Parathyroid adenoma (tissue), 2 donors: ENCODE measurements at regions not wholly inside any gene's neighbourhood (a gene's known extent, or its start where the extent isn't known, plus 50 kb on each side); places are given as distances from the start of the nearest gene placed in this dataset.
"Not testable (repeated sequence)": the region's sequence is repeated elsewhere in the genome, so short reads cannot be mapped to it uniquely, and the experiment has no call there.

ENCODE experiments used
- H2AFZ ChIP-seq: fragments of 300-600 bp; sonication (generic); one replicate; pipeline ENCODE4 v1.7.0; 2017; ENCODE audit warnings: antibody characterized with exemption, mild to moderate bottlenecking
- H3K27ac ChIP-seq: fragments of 300-600 bp; sonication (generic); one replicate; pipeline ENCODE4 v1.7.0; 2017
- H3K27me3 ChIP-seq: fragments of 300-600 bp; sonication (generic); one replicate; pipeline ENCODE4 v1.7.0; 2017; ENCODE audit warnings: low read length; ENCODE audit not compliant: control insufficient read depth, insufficient read depth
- H3K36me3 ChIP-seq: fragments of 300-600 bp; sonication (generic); one replicate; pipeline ENCODE4 v1.7.0; 2017; ENCODE audit warnings: low read length; ENCODE audit not compliant: control insufficient read depth, insufficient read depth
- H3K4me1 ChIP-seq: fragments of 300-600 bp; sonication (generic); one replicate; pipeline ENCODE4 v1.7.0; 2017; ENCODE audit warnings: control low read depth
- H3K4me2 ChIP-seq: fragments of 300-600 bp; sonication (generic); one replicate; pipeline ENCODE4 v1.7.0; 2017; ENCODE audit warnings: low read length
- H3K4me3 ChIP-seq: fragments of 300-600 bp; sonication (generic); one replicate; pipeline ENCODE4 v1.7.0; 2017; ENCODE audit warnings: low read depth, low read length
- H3K79me2 ChIP-seq: fragments of 300-600 bp; sonication (generic); one replicate; pipeline ENCODE4 v1.7.0; 2017; ENCODE audit warnings: control low read depth
- H3K9ac ChIP-seq: fragments of 300-600 bp; sonication (generic); one replicate; pipeline ENCODE4 v1.7.0; 2017; ENCODE audit warnings: mild to moderate bottlenecking
- H3K9me3 ChIP-seq: fragments of 300-600 bp; sonication (generic); one replicate; pipeline ENCODE4 v1.7.0; 2017; ENCODE audit warnings: low read length; ENCODE audit not compliant: control insufficient read depth
- TF ChIP-seq, protein P1 (sequence below): fragments of 300-600 bp; sonication (generic); IDR thresholded peaks from one replicate; pipeline ENCODE4 v1.7.0; 2017; ENCODE audit warnings: antibody characterized with exemption, mild to moderate bottlenecking
- donor health status: primary hyperparathyroidism.

DNA sequence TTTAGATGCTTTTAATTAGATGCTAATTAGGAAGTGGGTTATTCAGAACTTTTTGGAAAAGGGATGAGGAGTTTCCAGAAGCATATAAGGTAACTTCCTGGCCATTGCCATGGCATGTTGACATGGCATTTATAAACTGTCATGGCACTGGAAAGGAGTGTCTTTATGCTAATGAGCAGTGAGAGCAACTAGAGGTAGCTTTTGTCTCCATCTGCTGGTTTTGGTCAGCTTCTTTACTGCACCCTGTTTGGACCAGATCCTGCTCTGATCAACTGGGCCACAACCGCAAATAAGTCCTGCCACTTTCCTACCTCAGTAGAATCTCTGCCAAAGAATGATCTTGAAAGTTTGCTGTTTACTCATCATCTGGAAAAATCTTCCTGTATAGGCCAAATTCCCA, 193.6 kb downstream of the FAM72C start:
- H3K79me2 ChIP-seq, H3K27me3 ChIP-seq, H3K4me3 ChIP-seq, H3K9ac ChIP-seq, H2AFZ ChIP-seq, H3K36me3 ChIP-seq, H3K27ac ChIP-seq, H3K4me1 ChIP-seq, H3K9me3 ChIP-seq, H3K4me2 ChIP-seq: not testable (repeated sequence)

DNA sequence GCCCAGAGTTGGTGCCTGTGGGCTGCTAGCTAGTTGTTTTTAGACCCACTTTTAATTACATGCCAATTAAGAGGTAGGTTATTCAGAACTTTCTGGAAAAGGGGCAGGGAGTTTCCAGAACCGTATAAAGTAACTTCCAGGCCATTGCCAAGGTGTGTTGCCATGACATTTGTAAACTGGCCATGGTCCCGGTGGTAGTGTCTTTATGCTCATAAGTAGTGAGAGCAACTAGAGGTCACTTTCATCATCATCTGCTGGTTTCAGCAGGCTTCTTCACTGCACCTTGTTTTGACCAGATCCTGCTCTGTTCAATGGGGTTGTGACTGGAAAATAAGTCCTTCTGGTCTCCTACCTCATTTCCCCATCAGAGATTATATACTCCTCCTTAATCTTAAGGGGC, 207.0 kb downstream of the FAM72C start:
- H3K27me3 ChIP-seq, H2AFZ ChIP-seq, H3K79me2 ChIP-seq, H3K9ac ChIP-seq, H3K36me3 ChIP-seq, H3K4me2 ChIP-seq, H3K27ac ChIP-seq, H3K9me3 ChIP-seq, H3K4me1 ChIP-seq, H3K4me3 ChIP-seq: not testable (repeated sequence)

DNA sequence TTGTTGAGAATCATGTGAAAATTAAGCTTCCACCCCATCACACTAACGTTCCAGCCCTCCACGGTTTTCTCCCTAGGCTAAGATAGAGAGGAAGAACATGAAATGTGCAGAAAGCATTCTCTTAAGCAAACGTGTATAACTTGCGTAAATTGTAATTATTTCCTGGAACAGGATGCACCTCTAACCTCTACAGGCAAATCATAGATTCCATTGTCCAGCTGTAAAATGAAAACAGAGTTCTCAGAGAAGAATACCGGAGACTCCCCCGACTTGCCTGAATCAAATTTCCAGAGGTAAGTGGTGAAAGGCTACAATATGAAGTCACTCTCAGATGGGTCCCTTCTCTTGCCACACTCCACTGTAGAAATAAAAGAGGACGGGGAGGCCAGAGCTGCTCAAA, 211.4 kb downstream of the FAM72C start:
- not testable (repeated sequence) for H3K36me3 ChIP-seq, H3K4me1 ChIP-seq, H3K4me3 ChIP-seq, H3K9ac ChIP-seq, H3K4me2 ChIP-seq, H3K27me3 ChIP-seq, H2AFZ ChIP-seq, H3K27ac ChIP-seq, H3K9me3 ChIP-seq, H3K79me2 ChIP-seq

DNA sequence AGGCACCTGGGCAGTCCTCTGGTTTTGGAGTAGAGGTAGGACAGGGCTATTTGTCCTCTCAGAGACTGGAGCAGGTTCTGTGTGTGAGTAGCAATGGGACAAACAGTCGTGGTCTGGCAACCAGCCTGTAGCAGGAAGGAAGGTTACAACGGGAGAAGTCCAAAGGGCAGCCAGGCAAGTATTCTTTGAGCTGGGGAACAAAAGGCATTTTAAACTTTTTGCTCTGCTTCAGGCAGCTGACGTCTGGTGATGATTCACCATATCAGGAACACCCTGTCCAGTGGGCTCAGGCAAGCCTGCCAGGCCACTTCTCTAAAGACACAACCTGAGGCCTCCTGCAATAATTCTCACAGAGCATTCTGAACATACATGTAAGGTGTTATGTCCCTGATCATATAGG, 215.8 kb downstream of the FAM72C start:
- not testable (repeated sequence) for H3K9me3 ChIP-seq, H3K4me2 ChIP-seq, H3K27ac ChIP-seq

DNA sequence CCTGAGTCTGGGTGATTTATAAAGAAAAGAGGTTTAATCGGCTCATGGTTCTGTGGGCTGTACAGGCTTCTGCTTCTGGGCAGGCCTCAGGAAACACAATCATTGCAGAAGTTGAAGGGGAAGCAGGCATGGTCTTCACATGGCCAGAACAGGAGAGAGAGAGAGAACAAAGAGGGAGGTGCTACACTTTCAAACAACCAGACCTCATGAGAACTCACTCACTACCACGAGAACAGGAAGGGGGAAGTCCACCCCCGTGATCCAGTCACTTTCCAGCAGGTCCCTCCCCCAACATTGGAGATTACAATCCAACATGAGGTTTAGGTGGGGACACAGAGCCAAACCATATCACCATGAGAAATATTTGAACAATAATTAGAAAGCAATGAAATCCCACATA, 222.9 kb downstream of the FAM72C start:
- no peaks in the 10 kb centered on the region for H3K36me3 ChIP-seq
- no peak overlapping the region for H3K4me2 ChIP-seq
- H3K9me3 ChIP-seq: no peaks in the 10 kb centered on the region
- no peaks in the 10 kb centered on the region for H3K4me1 ChIP-seq
- no peak overlapping the region for H3K27ac ChIP-seq
- TF ChIP-seq, protein P1, sequence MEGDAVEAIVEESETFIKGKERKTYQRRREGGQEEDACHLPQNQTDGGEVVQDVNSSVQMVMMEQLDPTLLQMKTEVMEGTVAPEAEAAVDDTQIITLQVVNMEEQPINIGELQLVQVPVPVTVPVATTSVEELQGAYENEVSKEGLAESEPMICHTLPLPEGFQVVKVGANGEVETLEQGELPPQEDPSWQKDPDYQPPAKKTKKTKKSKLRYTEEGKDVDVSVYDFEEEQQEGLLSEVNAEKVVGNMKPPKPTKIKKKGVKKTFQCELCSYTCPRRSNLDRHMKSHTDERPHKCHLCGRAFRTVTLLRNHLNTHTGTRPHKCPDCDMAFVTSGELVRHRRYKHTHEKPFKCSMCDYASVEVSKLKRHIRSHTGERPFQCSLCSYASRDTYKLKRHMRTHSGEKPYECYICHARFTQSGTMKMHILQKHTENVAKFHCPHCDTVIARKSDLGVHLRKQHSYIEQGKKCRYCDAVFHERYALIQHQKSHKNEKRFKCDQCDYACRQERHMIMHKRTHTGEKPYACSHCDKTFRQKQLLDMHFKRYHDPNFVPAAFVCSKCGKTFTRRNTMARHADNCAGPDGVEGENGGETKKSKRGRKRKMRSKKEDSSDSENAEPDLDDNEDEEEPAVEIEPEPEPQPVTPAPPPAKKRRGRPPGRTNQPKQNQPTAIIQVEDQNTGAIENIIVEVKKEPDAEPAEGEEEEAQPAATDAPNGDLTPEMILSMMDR: no peak
- no peaks in the 10 kb centered on the region for H3K79me2 ChIP-seq
- H3K27me3 ChIP-seq: no peaks in the 10 kb centered on the region
- no peak overlapping the region for H2AFZ ChIP-seq
- no peak overlapping the region for H3K9ac ChIP-seq
- no peak overlapping the region for H3K4me3 ChIP-seq

More for the DNA sequence above, 215.8 kb downstream of the FAM72C start:
- not testable (repeated sequence) for H3K4me1 ChIP-seq, H2AFZ ChIP-seq, H3K27me3 ChIP-seq, H3K79me2 ChIP-seq, H3K4me3 ChIP-seq, H3K9ac ChIP-seq, H3K36me3 ChIP-seq

DNA sequence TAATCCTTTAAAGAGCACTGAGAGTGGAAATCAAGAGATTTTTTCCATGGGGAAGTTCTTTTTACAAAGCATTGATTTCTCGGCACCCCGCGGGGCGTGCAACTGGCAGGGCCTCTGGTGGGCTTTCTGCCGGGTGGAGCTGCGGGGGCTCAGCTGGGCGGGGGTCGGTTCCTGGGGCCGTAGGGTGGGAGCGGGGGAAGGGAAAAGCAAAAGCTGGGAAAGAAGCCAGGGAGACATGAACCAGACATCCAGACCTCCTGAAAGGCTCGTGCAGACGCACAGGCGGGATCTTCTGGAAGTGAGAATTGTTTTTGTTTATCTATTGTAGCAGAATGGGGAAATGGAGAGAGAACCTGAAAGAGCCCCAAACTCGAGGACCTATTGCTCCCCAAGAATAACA, 235.2 kb downstream of the FAM72C start:
- no peak overlapping the region for H3K9ac ChIP-seq
- no peaks in the 10 kb centered on the region for H3K36me3 ChIP-seq
- peak overlapping the region; percentile 81 for H2AFZ ChIP-seq
- TF ChIP-seq, protein P1: no peak
- no peaks in the 10 kb centered on the region for H3K4me1 ChIP-seq
- H3K9me3 ChIP-seq: no peaks in the 10 kb centered on the region
- H3K4me2 ChIP-seq: peak overlapping the region; percentile 76
- no peak overlapping the region for H3K27ac ChIP-seq
- H3K79me2 ChIP-seq: no peaks in the 10 kb centered on the region
- H3K4me3 ChIP-seq: peak overlapping the region; percentile 57
- H3K27me3 ChIP-seq: no peaks in the 10 kb centered on the region

DNA sequence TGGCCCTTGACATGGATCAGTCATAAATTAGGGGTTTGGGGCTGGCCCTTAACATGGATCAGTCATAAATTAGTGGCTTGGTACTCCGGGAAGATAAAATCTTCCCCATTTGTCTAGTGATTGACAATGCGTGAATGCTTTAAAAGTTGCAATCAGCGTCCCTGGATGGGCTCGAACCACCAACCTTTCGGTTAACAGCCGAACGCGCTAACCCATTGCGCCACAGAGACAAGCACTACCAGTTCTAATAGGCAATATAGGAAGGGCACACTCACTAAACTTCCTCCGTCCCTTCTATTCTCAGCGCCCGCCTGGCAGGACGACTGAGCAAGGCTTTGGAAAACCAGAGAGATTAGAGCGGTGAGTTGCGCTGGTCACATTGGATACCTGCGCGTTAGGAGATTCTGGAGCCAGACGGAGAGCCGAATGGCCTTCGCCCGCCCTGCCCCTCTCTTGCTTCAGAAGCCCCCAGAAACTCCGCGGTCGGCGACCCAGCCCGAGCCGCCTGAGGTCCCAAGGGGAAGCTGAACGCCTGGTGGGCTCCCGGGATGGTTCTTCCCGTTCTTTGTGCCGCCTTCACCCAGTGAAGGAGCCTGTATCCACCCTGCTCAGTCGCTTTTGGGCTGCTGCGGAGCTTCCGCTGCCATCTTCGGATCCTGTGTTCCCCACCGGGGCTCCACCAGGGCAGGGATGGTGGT, 235.9 kb downstream of the FAM72C start:
- H3K9me3 ChIP-seq: no peaks in the 10 kb centered on the region
- peak overlapping the region; percentile 76 for H3K4me2 ChIP-seq
- H3K4me1 ChIP-seq: no peaks in the 10 kb centered on the region
- no peaks in the 10 kb centered on the region for H3K36me3 ChIP-seq
- H3K27ac ChIP-seq: no peak overlapping the region
- no peaks in the 10 kb centered on the region for H3K27me3 ChIP-seq
- peak overlapping the region; percentile 81 for H2AFZ ChIP-seq
- H3K9ac ChIP-seq: no peak overlapping the region
- peak overlapping the region; percentile 57 for H3K4me3 ChIP-seq
- H3K79me2 ChIP-seq: no peaks in the 10 kb centered on the region
- TF ChIP-seq, protein P1: no peak

DNA sequence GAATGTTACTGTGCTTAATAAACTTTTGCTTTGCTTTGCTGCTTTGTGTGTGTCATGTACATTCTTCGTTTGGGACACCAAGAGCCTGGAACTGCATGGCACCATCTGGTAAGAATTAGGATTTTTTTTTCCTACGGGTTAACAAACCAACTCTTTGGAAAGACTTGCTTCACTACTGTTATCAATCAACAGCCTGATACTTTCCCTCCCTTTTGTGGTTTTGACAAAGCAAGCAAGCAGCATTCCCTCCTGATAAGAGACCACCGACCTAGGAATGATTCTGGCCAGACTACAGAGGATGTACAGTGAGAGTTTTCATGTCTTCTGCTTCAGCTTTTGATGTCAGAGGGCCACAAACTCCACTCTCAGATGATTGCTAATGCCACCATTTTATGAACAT, 237.5 kb downstream of the FAM72C start:
- H3K4me3 ChIP-seq, H3K27me3 ChIP-seq, H2AFZ ChIP-seq, H3K36me3 ChIP-seq, H3K27ac ChIP-seq, H3K9ac ChIP-seq, H3K79me2 ChIP-seq, H3K4me2 ChIP-seq, H3K9me3 ChIP-seq, H3K4me1 ChIP-seq: not testable (repeated sequence)

DNA sequence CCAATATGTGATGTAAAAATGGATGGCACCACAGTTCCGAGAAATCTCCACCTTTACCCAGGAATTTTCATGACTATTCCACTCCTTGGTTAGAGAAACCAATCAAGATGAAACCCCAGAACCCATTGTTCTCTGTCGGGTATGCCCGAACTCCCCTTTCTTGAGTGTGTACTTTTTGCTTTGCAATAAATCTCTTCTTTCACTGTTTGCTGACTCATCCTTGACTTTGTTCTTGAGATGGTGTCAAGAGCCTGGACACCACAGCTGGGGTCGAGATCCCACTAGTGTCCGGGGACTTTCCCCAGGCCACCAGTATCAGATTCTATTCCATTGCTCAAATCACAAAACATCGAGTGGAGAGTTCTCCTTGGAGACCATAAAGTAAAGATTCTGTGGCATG, 240.9 kb downstream of the FAM72C start:
- not testable (repeated sequence) for H3K9me3 ChIP-seq, H3K36me3 ChIP-seq, H3K9ac ChIP-seq, H3K79me2 ChIP-seq, H3K27ac ChIP-seq, H3K27me3 ChIP-seq, H3K4me2 ChIP-seq, H3K4me3 ChIP-seq, H2AFZ ChIP-seq, H3K4me1 ChIP-seq
